NCI-H1417 treated with DMSO at 0.1 percent for 48 hours (cell line): ENCODE measurements at regions not wholly inside any gene's neighbourhood (a gene's known extent, or its start where the extent isn't known, plus 50 kb on each side); places are given as distances from the start of the nearest gene placed in this dataset.

Source experiments
- DNase-seq: peaks from one replicate; lab custom pipeline; 2025; lab: John Stamatoyannopoulos, UW

GRCh38 chr3:167895178-167895577 is 159.7 kb downstream of the SERPINI1 start:
- no peak for DNase-seq

- DNase-seq: no peak
Measured at GRCh38 chr3:167892205-167892604, 156.7 kb downstream of the SERPINI1 start.

GRCh38 chr3:167887096-167887495 is 151.6 kb downstream of the SERPINI1 start:
- DNase-seq: no peak

- DNase-seq: no peak
Measured at GRCh38 chr3:167886690-167887089, 151.2 kb downstream of the SERPINI1 start.

GRCh38 chr3:167885277-167885676 is 149.8 kb downstream of the SERPINI1 start:
- DNase-seq: no peak

GRCh38 chr3:167884481-167884880 is 149.0 kb downstream of the SERPINI1 start:
- no peak for DNase-seq

- DNase-seq: no peak
Measured at GRCh38 chr3:167883452-167883851, 147.9 kb downstream of the SERPINI1 start.

GRCh38 chr3:167882057-167882667 is 146.6 kb downstream of the SERPINI1 start:
- peak; percentile 52 for DNase-seq

GRCh38 chr3:167880183-167880582 is 144.7 kb downstream of the SERPINI1 start:
- DNase-seq: no peak

GRCh38 chr3:167876620-167877281 is 141.2 kb downstream of the SERPINI1 start:
- DNase-seq: no peak
